Prostate gland (tissue), 2 donors: ENCODE measurements at regions not wholly inside any gene's neighbourhood (a gene's known extent, or its start where the extent isn't known, plus 50 kb on each side); places are given as distances from the start of the nearest gene placed in this dataset.

Source experiments
- DNase-seq: peaks from one replicate; pipeline ENCODE4 v3.0.0-alpha.2; 2019; ENCODE audit warnings: low spot score
- H3K27ac ChIP-seq, 2 donors: fragments of 200-600 bp; sonication (generic); 2 replicates each; pipeline ENCODE4 v1.5.1; 2017 to 2019
- H3K27me3 ChIP-seq: fragments of 200-600 bp; sonication (generic); replicated peaks from 2 replicates; pipeline ENCODE4 v1.5.1; 2019; ENCODE audit not compliant: insufficient read depth
- H3K36me3 ChIP-seq, 2 donors: fragments of 200-600 bp; sonication (generic); 1 replicate in 1 of 2; 2 replicates in 1 of 2; pipeline versions ENCODE4 v1.5.1 to v1.8.1; 2017 to 2019
- H3K4me1 ChIP-seq: fragments of 200-600 bp; sonication (generic); replicated peaks from 2 replicates; pipeline ENCODE4 v1.5.1; 2019
- H3K4me3 ChIP-seq, 2 donors: fragments of 200-600 bp; sonication (generic); 2 replicates each; pipeline ENCODE4 v1.5.1; 2017 to 2019
- H3K9me3 ChIP-seq: fragments of 200-600 bp; sonication (generic); 2 replicates; pipeline ENCODE4 v1.5.1; 2017
- CTCF ChIP-seq, 4 experiments: fragments of 200-600 bp in 2 of 4; fragments of 450-650 bp in 2 of 4; sonication (generic) in 2 of 4; IDR thresholded peaks; 1 replicate in 3 of 4; 2 replicates in 1 of 4; pipeline ENCODE4 v1.5.1; 2016 to 2019; ENCODE audit warnings: antibody characterized with exemption in 4 of 4, mild to moderate bottlenecking in 2 of 4, moderate library complexity in 2 of 4
- POLR2A ChIP-seq: fragments of 450-650 bp; IDR thresholded peaks from one replicate; pipeline ENCODE4 v1.6.1; 2016; ENCODE audit warnings: antibody characterized with exemption, mild to moderate bottlenecking
- POLR2AphosphoS5 ChIP-seq: sonication (generic); formaldehyde crosslinking; IDR thresholded peaks from one replicate; pipeline ENCODE4 v1.6.1; 2017; ENCODE audit warnings: antibody characterized with exemption
- WGBS: methylation state at CpG from one replicate; pipeline ENCODE4 v1.1.5; 2018; 5-methylcytosine and 5-hydroxymethylcytosine counted together
- intact Hi-C: fragments of 100-400 bp; cut with DNase I; formaldehyde crosslinking; loops from one replicate; pipeline ENCODE4 v1.14.2; 2022

GRCh38 chr3:148075771-148076716, 621.7 kb upstream of the AGTR1 start:
- TF ChIP-seq POLR2A = no peak
- TF ChIP-seq POLR2AphosphoS5 = no peak
- TF ChIP-seq CTCF (IDR thresholded peaks at IDR 0.05) = peak in 1 of 4 experiments; percentile 45
- Histone ChIP-seq H3K36me3 (no peaks in the 10 kb centered on the region), H3K9me3 (no peaks in the 10 kb centered on the region), H3K27me3 (no peaks in the 10 kb centered on the region), H3K4me3 (no peak overlapping the region), H3K4me1 (no peaks in the 10 kb centered on the region), H3K27ac (no peak overlapping the region)
- intact Hi-C loops = no loop called here
- DNase-seq = no peak
- 38% methylated on average over 5 of the region's 5 CpGs for WGBS

GRCh38 chr3:148077318-148077923, 620.3 kb upstream of the AGTR1 start:
- no peaks in the 10 kb centered on the region for H3K27me3 ChIP-seq
- intact Hi-C loops = no loop called here
- no peak for DNase-seq
- no peaks in the 10 kb centered on the region for H3K36me3 ChIP-seq
- H3K4me1 ChIP-seq = no peaks in the 10 kb centered on the region
- no peak overlapping the region for H3K4me3 ChIP-seq
- 19% methylated on average over 1 of the region's 1 CpG for WGBS
- no peaks in the 10 kb centered on the region for H3K9me3 ChIP-seq
- no peak for TF ChIP-seq POLR2AphosphoS5
- TF ChIP-seq POLR2A = no peak
- peak in 2 of 4 experiments; percentile 10 to 38 for TF ChIP-seq CTCF (IDR thresholded peaks at IDR 0.05)
- H3K27ac ChIP-seq = no peak overlapping the region

- TF ChIP-seq POLR2AphosphoS5 (no peak), POLR2A (no peak), CTCF (IDR thresholded peaks at IDR 0.05) (no peak)
Observed at GRCh38 chr3:148077965-148078364, 619.7 kb upstream of the AGTR1 start.

GRCh38 chr3:148078658-148079057, 619.0 kb upstream of the AGTR1 start:
- Histone ChIP-seq H3K27me3 (no peaks in the 10 kb centered on the region), H3K9me3 (no peaks in the 10 kb centered on the region), H3K4me1 (no peaks in the 10 kb centered on the region), H3K36me3 (no peaks in the 10 kb centered on the region), H3K4me3 (no peak overlapping the region), H3K27ac (no peak overlapping the region)
- DNase-seq = no peak
- intact Hi-C loops = no loop called here
- TF ChIP-seq CTCF (IDR thresholded peaks at IDR 0.05) = no peak
- no peak for TF ChIP-seq POLR2A
- TF ChIP-seq POLR2AphosphoS5 = no peak

More at GRCh38 chr3:148077965-148078364, 619.7 kb upstream of the AGTR1 start:
- Histone ChIP-seq H3K9me3 (no peaks in the 10 kb centered on the region), H3K27me3 (no peaks in the 10 kb centered on the region), H3K4me1 (no peaks in the 10 kb centered on the region), H3K36me3 (no peaks in the 10 kb centered on the region), H3K4me3 (no peak overlapping the region), H3K27ac (no peak overlapping the region)
- intact Hi-C loops = no loop called here
- WGBS = 50% methylated on average over 2 of the region's 2 CpGs
- DNase-seq = no peak
